ENCODE measurements at regions not wholly inside any gene's neighbourhood (a gene's known extent, or its start where the extent isn't known, plus 50 kb on each side); places are given as distances from the start of the nearest gene placed in this dataset.
"Not testable (repeated sequence)": the region's sequence is repeated elsewhere in the genome, so short reads cannot be mapped to it uniquely, and the experiment has no call there.

GRCh38 chr3:159409711-159410110 lies 578.9 kb upstream of the IL12A start:
- TF ChIP-seq CTCF (IDR thresholded peaks at IDR 0.05; ENCODE audit: poor library complexity, severe bottlenecking); MXI1 (conservative IDR thresholded peaks at IDR 0.05; ENCODE audit: poor library complexity, severe bottlenecking); EP300 (conservative IDR thresholded peaks at IDR 0.05; ENCODE audit: poor library complexity, severe bottlenecking); REST (IDR thresholded peaks at IDR 0.05; ENCODE audit: borderline replicate concordance): not testable (repeated sequence)

Data from neural cell (in vitro differentiated cells).